ENCODE measurements at regions not wholly inside any gene's neighbourhood (a gene's known extent, or its start where the extent isn't known, plus 50 kb on each side); places are given as distances from the start of the nearest gene placed in this dataset.

GRCh38 chr18:78833833-78834232 lies 145.8 kb upstream of the SALL3 start:
- no peak overlapping the region for H3K9ac ChIP-seq (ENCODE audit: low read length)
- H3K4me1 ChIP-seq (ENCODE audit: control insufficient read depth, insufficient read depth, low read length), result no peaks in the 10 kb centered on the region
- H3K36me3 ChIP-seq (ENCODE audit: control insufficient read depth, insufficient read depth, low read length), result no peaks in the 10 kb centered on the region
- no peak overlapping the region for H3K27ac ChIP-seq (ENCODE audit: low read depth, low read length)
- H3K4me3 ChIP-seq (ENCODE audit: low read length), result no peak overlapping the region
- H3K27me3 ChIP-seq (ENCODE audit: control insufficient read depth, insufficient read depth, low read length), result no peaks in the 10 kb centered on the region

GRCh38 chr18:78836838-78837237 lies 142.8 kb upstream of the SALL3 start:
- H3K4me1 ChIP-seq (ENCODE audit: control insufficient read depth, insufficient read depth, low read length), result no peaks in the 10 kb centered on the region
- H3K4me3 ChIP-seq (ENCODE audit: low read length), result no peak overlapping the region
- no peaks in the 10 kb centered on the region for H3K36me3 ChIP-seq (ENCODE audit: control insufficient read depth, insufficient read depth, low read length)
- H3K27me3 ChIP-seq (ENCODE audit: control insufficient read depth, insufficient read depth, low read length), result no peaks in the 10 kb centered on the region
- no peak overlapping the region for H3K9ac ChIP-seq (ENCODE audit: low read length)
- H3K27ac ChIP-seq (ENCODE audit: low read depth, low read length), result no peak overlapping the region

GRCh38 chr18:78837754-78838153 lies 141.9 kb upstream of the SALL3 start:
- Histone ChIP-seq H3K27ac (ENCODE audit: low read depth, low read length) (no peak overlapping the region), H3K4me3 (ENCODE audit: low read length) (no peak overlapping the region), H3K9ac (ENCODE audit: low read length) (no peak overlapping the region), H3K4me1 (ENCODE audit: control insufficient read depth, insufficient read depth, low read length) (no peaks in the 10 kb centered on the region), H3K36me3 (ENCODE audit: control insufficient read depth, insufficient read depth, low read length) (no peaks in the 10 kb centered on the region), H3K27me3 (ENCODE audit: control insufficient read depth, insufficient read depth, low read length) (no peaks in the 10 kb centered on the region)

- no peak overlapping the region for H3K9ac ChIP-seq (ENCODE audit: low read length)
- no peaks in the 10 kb centered on the region for H3K36me3 ChIP-seq (ENCODE audit: control insufficient read depth, insufficient read depth, low read length)
- H3K4me3 ChIP-seq (ENCODE audit: low read length), result no peak overlapping the region
- H3K4me1 ChIP-seq (ENCODE audit: control insufficient read depth, insufficient read depth, low read length), result no peaks in the 10 kb centered on the region
- H3K27ac ChIP-seq (ENCODE audit: low read depth, low read length), result no peak overlapping the region
- no peaks in the 10 kb centered on the region for H3K27me3 ChIP-seq (ENCODE audit: control insufficient read depth, insufficient read depth, low read length)
These were observed 141.4 kb upstream of the SALL3 start for GRCh38 chr18:78838183-78838582.

- H3K36me3 ChIP-seq (ENCODE audit: control insufficient read depth, insufficient read depth, low read length), result no peaks in the 10 kb centered on the region
- H3K27ac ChIP-seq (ENCODE audit: low read depth, low read length), result no peak overlapping the region
- no peaks in the 10 kb centered on the region for H3K27me3 ChIP-seq (ENCODE audit: control insufficient read depth, insufficient read depth, low read length)
- no peaks in the 10 kb centered on the region for H3K4me1 ChIP-seq (ENCODE audit: control insufficient read depth, insufficient read depth, low read length)
- H3K9ac ChIP-seq (ENCODE audit: low read length), result no peak overlapping the region
- H3K4me3 ChIP-seq (ENCODE audit: low read length), result no peak overlapping the region
These were observed 130.6 kb upstream of the SALL3 start for GRCh38 chr18:78849046-78849445.

GRCh38 chr18:78849458-78849857 lies 130.2 kb upstream of the SALL3 start:
- H3K4me1 ChIP-seq (ENCODE audit: control insufficient read depth, insufficient read depth, low read length), result no peaks in the 10 kb centered on the region
- no peak overlapping the region for H3K9ac ChIP-seq (ENCODE audit: low read length)
- H3K27me3 ChIP-seq (ENCODE audit: control insufficient read depth, insufficient read depth, low read length), result no peaks in the 10 kb centered on the region
- H3K36me3 ChIP-seq (ENCODE audit: control insufficient read depth, insufficient read depth, low read length), result no peaks in the 10 kb centered on the region
- no peak overlapping the region for H3K4me3 ChIP-seq (ENCODE audit: low read length)
- H3K27ac ChIP-seq (ENCODE audit: low read depth, low read length), result no peak overlapping the region

- no peak overlapping the region for H3K27ac ChIP-seq (ENCODE audit: low read depth, low read length)
- H3K4me3 ChIP-seq (ENCODE audit: low read length), result no peak overlapping the region
- no peak overlapping the region for H3K9ac ChIP-seq (ENCODE audit: low read length)
- H3K27me3 ChIP-seq (ENCODE audit: control insufficient read depth, insufficient read depth, low read length), result no peaks in the 10 kb centered on the region
- H3K4me1 ChIP-seq (ENCODE audit: control insufficient read depth, insufficient read depth, low read length), result no peaks in the 10 kb centered on the region
- H3K36me3 ChIP-seq (ENCODE audit: control insufficient read depth, insufficient read depth, low read length), result no peaks in the 10 kb centered on the region
These were observed 126.3 kb upstream of the SALL3 start for GRCh38 chr18:78853341-78853740.

- no peak overlapping the region for H3K27ac ChIP-seq (ENCODE audit: low read depth, low read length)
- H3K36me3 ChIP-seq (ENCODE audit: control insufficient read depth, insufficient read depth, low read length), result no peaks in the 10 kb centered on the region
- no peak overlapping the region for H3K4me3 ChIP-seq (ENCODE audit: low read length)
- H3K9ac ChIP-seq (ENCODE audit: low read length), result no peak overlapping the region
- H3K27me3 ChIP-seq (ENCODE audit: control insufficient read depth, insufficient read depth, low read length), result no peaks in the 10 kb centered on the region
- no peaks in the 10 kb centered on the region for H3K4me1 ChIP-seq (ENCODE audit: control insufficient read depth, insufficient read depth, low read length)
These were observed 124.4 kb upstream of the SALL3 start for GRCh38 chr18:78855188-78855587.

GRCh38 chr18:78856569-78857313 lies 122.9 kb upstream of the SALL3 start:
- Histone ChIP-seq H3K9ac (ENCODE audit: low read length) (no peak overlapping the region), H3K36me3 (ENCODE audit: control insufficient read depth, insufficient read depth, low read length) (no peaks in the 10 kb centered on the region), H3K4me3 (ENCODE audit: low read length) (no peak overlapping the region), H3K27me3 (ENCODE audit: control insufficient read depth, insufficient read depth, low read length) (no peaks in the 10 kb centered on the region), H3K4me1 (ENCODE audit: control insufficient read depth, insufficient read depth, low read length) (no peaks in the 10 kb centered on the region), H3K27ac (ENCODE audit: low read depth, low read length) (no peak overlapping the region)

- Histone ChIP-seq H3K27ac (ENCODE audit: low read depth, low read length) (no peak overlapping the region), H3K4me1 (ENCODE audit: control insufficient read depth, insufficient read depth, low read length) (no peaks in the 10 kb centered on the region), H3K9ac (ENCODE audit: low read length) (no peak overlapping the region), H3K4me3 (ENCODE audit: low read length) (no peak overlapping the region), H3K36me3 (ENCODE audit: control insufficient read depth, insufficient read depth, low read length) (no peaks in the 10 kb centered on the region), H3K27me3 (ENCODE audit: control insufficient read depth, insufficient read depth, low read length) (no peaks in the 10 kb centered on the region)
These were observed 122.1 kb upstream of the SALL3 start for GRCh38 chr18:78857314-78858150.

GRCh38 chr18:78859686-78860085 lies 119.9 kb upstream of the SALL3 start:
- Histone ChIP-seq H3K4me1 (ENCODE audit: control insufficient read depth, insufficient read depth, low read length) (no peaks in the 10 kb centered on the region), H3K36me3 (ENCODE audit: control insufficient read depth, insufficient read depth, low read length) (no peaks in the 10 kb centered on the region), H3K9ac (ENCODE audit: low read length) (no peak overlapping the region), H3K27me3 (ENCODE audit: control insufficient read depth, insufficient read depth, low read length) (no peaks in the 10 kb centered on the region), H3K4me3 (ENCODE audit: low read length) (no peak overlapping the region), H3K27ac (ENCODE audit: low read depth, low read length) (no peak overlapping the region)

GRCh38 chr18:78860117-78860516 lies 119.5 kb upstream of the SALL3 start:
- H3K4me3 ChIP-seq (ENCODE audit: low read length), result no peak overlapping the region
- H3K36me3 ChIP-seq (ENCODE audit: control insufficient read depth, insufficient read depth, low read length), result no peaks in the 10 kb centered on the region
- no peak overlapping the region for H3K27ac ChIP-seq (ENCODE audit: low read depth, low read length)
- H3K4me1 ChIP-seq (ENCODE audit: control insufficient read depth, insufficient read depth, low read length), result no peaks in the 10 kb centered on the region
- no peak overlapping the region for H3K9ac ChIP-seq (ENCODE audit: low read length)
- no peaks in the 10 kb centered on the region for H3K27me3 ChIP-seq (ENCODE audit: control insufficient read depth, insufficient read depth, low read length)

GRCh38 chr18:78861116-78861515 lies 118.5 kb upstream of the SALL3 start:
- Histone ChIP-seq H3K4me1 (ENCODE audit: control insufficient read depth, insufficient read depth, low read length) (no peaks in the 10 kb centered on the region), H3K4me3 (ENCODE audit: low read length) (no peak overlapping the region), H3K9ac (ENCODE audit: low read length) (no peak overlapping the region), H3K27me3 (ENCODE audit: control insufficient read depth, insufficient read depth, low read length) (no peaks in the 10 kb centered on the region), H3K36me3 (ENCODE audit: control insufficient read depth, insufficient read depth, low read length) (no peaks in the 10 kb centered on the region), H3K27ac (ENCODE audit: low read depth, low read length) (no peak overlapping the region)
